Iris pigment epithelial cell (primary cell): ENCODE measurements at regions not wholly inside any gene's neighbourhood (a gene's known extent, or its start where the extent isn't known, plus 50 kb on each side); places are given as distances from the start of the nearest gene placed in this dataset.

ENCODE experiments used
- DNase-seq: peaks from one replicate; pipeline ENCODE4 v3.0.0-alpha.2; 2011; ENCODE audit warnings: low read depth

- DNase-seq = peak; percentile 82
These were observed 790.8 kb downstream of the BRINP1 start for GRCh38 chr9:118578467-118578866.

GRCh38 chr9:118583414-118583813 is 785.8 kb downstream of the BRINP1 start:
- DNase-seq = no peak

DNA sequence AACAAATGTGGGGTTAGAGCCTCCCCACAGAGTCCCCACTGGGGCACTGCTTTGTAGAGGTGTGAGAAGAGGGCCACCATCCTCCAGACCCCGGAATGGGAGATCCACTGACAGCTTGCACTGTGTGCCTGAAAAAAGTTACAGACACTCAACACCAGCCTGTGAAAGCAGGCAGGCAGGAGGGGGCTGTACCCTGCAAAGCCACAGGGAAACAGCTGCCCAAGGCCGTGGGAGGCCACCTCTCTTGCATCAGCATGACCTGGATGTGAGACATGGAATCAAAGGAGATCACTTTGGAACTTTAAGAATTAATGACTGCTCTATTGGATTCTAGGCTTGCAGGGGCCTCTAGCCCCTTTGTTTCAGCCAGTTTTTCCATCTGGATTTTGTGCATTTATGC is 782.3 kb downstream of the BRINP1 start:
- DNase-seq = no peak

- no peak for DNase-seq
These were observed 774.8 kb downstream of the BRINP1 start for GRCh38 chr9:118594428-118594827.

DNA sequence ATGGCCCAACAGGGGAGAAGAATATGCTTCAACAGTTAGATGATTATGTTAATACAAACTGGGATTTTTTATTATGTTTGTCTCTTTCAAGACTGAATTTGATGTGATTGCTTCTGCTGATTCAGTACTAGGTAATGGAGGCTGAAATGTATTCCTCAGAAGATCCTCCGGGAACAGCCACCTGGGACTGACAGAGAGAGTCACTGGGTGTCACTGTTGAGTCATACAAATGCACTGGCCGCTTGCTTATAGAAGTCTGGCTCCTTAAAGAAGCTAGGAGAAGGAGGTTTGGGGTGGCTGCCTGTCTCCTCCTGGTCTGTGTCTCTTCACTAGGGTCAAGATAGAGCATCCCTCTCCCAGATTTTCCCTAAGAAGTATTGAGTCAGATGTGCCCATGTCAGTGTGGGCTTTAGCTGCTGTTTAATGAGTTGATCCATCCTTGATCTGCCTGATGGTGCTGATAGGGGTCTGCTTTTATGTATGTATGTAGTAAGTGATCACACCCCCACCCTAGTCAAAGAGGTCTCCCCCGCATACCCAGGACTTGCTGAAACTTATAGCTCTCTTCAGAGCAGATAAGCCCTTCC is 773.4 kb downstream of the BRINP1 start:
- DNase-seq = peak; percentile 36

- no peak for DNase-seq
These were observed 772.7 kb downstream of the BRINP1 start for GRCh38 chr9:118596374-118597015.

GRCh38 chr9:118606668-118607067 is 762.6 kb downstream of the BRINP1 start:
- no peak for DNase-seq

GRCh38 chr9:118609355-118610044 is 759.7 kb downstream of the BRINP1 start:
- peak; percentile 55 for DNase-seq

DNA sequence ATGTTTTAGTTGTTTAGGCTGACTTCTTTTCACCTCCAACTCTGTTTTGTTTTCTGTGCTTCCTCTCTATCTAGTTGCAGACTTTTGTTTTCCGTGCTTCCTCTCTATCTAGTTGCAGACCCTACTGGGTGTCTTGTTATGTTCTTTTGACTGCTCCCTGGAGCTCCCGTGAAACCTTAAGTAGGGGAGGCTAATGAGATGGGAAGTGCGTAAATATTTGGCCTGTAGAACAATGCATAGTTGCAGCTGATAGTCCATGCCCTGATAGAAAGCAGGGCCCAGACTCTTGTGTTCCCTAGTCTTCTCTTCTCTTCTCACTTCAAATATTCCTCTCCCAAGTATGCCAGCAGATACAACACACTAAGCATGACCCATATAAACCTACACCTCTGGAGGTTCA is 757.0 kb downstream of the BRINP1 start:
- DNase-seq = no peak

- DNase-seq = no peak
These were observed 755.2 kb downstream of the BRINP1 start for GRCh38 chr9:118613996-118614395.

GRCh38 chr9:118618084-118618483 is 751.2 kb downstream of the BRINP1 start:
- peak; percentile 5 for DNase-seq

DNA sequence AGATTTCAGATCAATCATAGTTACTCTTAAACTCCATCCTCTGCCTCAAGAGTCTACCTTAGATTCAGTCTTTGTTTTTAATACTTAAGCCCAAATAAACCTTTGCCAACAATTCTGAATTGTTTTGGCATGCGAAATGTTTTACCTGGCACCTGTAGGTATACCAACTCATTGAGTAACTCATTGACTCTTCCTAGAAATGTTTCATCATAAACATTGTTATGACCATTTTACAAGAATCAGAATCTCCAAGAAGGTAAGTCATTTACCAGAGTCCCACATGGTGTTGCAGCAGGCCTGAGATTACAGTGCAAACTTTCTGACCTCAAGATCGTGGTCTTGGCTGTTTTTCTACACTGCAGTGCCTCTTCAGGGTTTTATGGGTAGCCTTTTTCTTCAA is 750.4 kb downstream of the BRINP1 start:
- DNase-seq = no peak

GRCh38 chr9:118624608-118625007 is 744.6 kb downstream of the BRINP1 start:
- DNase-seq = no peak

GRCh38 chr9:118630079-118630478 is 739.2 kb downstream of the BRINP1 start:
- no peak for DNase-seq

DNA sequence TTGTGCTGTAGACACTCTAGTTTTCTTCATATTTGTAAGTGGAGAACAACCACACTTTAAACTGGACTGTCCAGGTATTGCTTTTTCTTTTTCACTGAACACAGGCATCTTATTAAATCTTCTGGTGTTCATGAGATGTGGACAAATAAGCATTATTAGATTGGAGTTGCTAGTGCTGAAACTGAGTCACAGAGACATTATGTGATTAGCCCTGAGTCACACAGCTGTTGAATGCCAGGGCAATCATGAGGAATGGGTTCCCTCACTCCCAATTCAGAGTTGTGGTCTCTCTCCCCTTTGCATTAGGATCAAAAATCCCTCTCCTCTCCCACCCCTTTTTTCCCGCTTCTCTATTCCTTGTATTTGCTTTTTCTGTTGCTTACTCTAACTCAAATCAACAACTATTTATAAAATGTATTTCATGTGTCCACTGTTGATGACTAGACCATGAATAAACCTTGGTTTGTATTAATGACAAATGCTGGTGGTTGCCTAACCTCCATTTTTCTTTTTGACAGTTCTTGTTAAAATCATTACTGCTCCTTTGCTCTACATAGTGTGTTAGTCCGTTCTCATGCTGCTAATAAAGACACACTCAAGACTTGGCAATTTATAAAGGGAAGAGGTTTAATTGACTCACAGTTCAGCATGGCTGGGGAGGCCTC is 738.2 kb downstream of the BRINP1 start:
- no peak for DNase-seq

- DNase-seq = no peak
These were observed 737.3 kb downstream of the BRINP1 start for GRCh38 chr9:118631956-118632355.

DNA sequence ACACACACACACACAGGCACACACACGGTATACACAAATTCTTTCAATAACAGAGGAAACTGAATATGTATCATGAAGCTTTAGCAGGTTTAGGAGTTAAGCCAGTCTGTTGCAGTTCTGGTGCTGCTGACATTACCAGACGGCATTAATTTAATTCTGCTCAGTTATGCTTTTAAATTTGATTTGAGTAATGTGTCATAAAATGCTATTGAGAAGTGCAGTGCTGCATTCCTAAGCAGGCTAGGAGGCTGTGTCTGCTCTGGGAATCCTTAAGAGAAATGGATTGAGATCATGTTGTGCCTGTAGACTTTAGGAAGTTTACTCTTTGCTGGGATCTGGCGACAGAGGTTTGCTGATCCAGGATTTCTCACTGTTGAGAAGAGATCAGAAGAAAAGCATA is 733.8 kb downstream of the BRINP1 start:
- no peak for DNase-seq

- DNase-seq = no peak
These were observed 731.6 kb downstream of the BRINP1 start for GRCh38 chr9:118637681-118638080.

GRCh38 chr9:118640836-118641560 is 728.2 kb downstream of the BRINP1 start:
- peak; percentile 29 for DNase-seq

- peak; percentile 50 for DNase-seq
These were observed 726.1 kb downstream of the BRINP1 start for GRCh38 chr9:118643118-118643517.

- DNase-seq = no peak
These were observed 725.2 kb downstream of the BRINP1 start for GRCh38 chr9:118644066-118644465.

DNA sequence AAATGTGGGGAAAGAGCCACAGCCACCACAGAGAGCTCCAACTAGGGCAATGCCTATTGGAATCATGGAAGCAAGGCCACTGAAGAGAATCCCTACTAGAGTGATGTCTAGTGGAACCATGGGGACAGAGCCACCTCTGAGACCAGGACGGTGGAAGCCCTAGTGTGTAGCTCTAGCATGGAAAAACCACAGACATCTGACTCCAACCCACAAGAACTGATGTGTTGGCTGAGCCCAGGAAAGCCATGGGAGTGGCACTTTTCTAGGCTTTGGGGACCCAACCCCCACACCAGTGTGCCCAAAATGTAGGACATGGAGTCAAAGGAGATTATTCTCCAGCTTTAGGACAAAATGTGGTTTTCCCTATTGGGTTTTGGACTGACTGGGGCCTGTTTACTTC is 721.9 kb downstream of the BRINP1 start:
- DNase-seq = no peak
